Right atrium auricular region (tissue), 2 donors: ENCODE measurements at regions not wholly inside any gene's neighbourhood (a gene's known extent, or its start where the extent isn't known, plus 50 kb on each side); places are given as distances from the start of the nearest gene placed in this dataset.

ENCODE experiments used
- DNase-seq: peaks from one replicate; pipeline ENCODE4 v3.0.0-alpha.2; 2019; ENCODE audit warnings: low spot score
- H3K27ac ChIP-seq, 2 donors: fragments of 200-600 bp; sonication (generic); 1 replicate in 1 of 2; 2 replicates in 1 of 2; pipeline ENCODE4 v1.5.1; 2016 to 2019
- H3K27me3 ChIP-seq, 2 donors: fragments of 200-600 bp; sonication (generic); one replicate each; pipeline versions ENCODE4 v1.5.1 to v1.6.0; 2017 to 2019
- H3K36me3 ChIP-seq: fragments of 200-600 bp; sonication (generic); one replicate; pipeline ENCODE4 v1.5.1; 2016
- H3K4me1 ChIP-seq, 2 donors: fragments of 200-600 bp; sonication (generic); one replicate each; pipeline versions ENCODE4 v1.5.1 to v1.6.0; 2017 to 2019
- H3K4me3 ChIP-seq, 2 donors: fragments of 200-600 bp; sonication (generic); 1 replicate in 1 of 2; 2 replicates in 1 of 2; pipeline ENCODE4 v1.5.1; 2017 to 2019; ENCODE audit warnings: mild to moderate bottlenecking in 1 of 2, moderate library complexity in 1 of 2
- H3K9me3 ChIP-seq, 2 donors: fragments of 200-600 bp; sonication (generic); one replicate each; pipeline ENCODE4 v1.5.1; 2019
- CTCF ChIP-seq, 2 donors: fragments of 200-600 bp; sonication (generic); IDR thresholded peaks; one replicate each; pipeline ENCODE4 v1.5.1; 2019; ENCODE audit warnings: antibody characterized with exemption in 2 of 2

GRCh38 chr12:114221957-114222630 lies 183.8 kb downstream of the TBX5 start:
- DNase-seq: no peak
- TF ChIP-seq CTCF (IDR thresholded peaks at IDR 0.05): no peak
- Histone ChIP-seq H3K4me3 (no peak overlapping the region), H3K4me1 (peaks cover 0 to 9% of the 10 kb centered on the region in 2 donors), H3K36me3 (no peaks in the 10 kb centered on the region), H3K27ac (no peak overlapping the region), H3K27me3 (no peaks in the 10 kb centered on the region), H3K9me3 (no peaks in the 10 kb centered on the region)

DNA sequence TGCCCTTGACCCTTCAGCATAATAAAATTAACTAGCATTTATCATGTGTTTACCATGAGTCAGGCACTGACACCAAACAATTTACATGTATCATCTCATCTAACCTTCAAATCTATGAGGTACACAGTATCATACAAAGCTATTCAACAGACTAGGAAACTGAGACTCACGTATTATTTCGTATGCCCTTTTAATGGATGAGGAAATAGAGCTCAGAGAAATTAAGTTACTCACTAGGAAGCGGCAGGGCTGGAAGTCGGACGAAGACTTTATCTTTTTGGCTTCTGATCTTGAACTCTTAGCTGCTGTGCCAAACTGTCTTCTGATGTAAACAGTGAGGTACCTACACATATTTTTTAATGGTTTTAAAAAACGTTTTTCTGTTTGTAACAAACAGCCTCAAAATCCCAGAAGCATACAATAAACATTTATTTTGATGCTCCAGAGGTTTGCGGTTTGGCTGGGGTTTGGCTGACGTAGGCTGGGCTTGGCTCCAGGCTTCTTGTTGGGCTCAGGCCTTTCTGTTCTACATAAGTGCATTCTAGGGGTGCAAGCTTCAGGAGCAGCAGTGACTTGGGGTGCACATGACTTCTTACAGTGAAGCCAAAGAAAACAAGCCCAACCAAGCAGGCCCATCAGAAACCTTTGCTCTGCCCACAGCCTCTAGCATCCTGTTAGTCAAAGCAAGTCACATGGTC lies 184.7 kb downstream of the TBX5 start:
- peak; percentile 67 for DNase-seq
- Histone ChIP-seq H3K27ac (no peak overlapping the region), H3K9me3 (no peaks in the 10 kb centered on the region), H3K4me3 (no peak overlapping the region), H3K27me3 (no peaks in the 10 kb centered on the region), H3K36me3 (no peaks in the 10 kb centered on the region), H3K4me1 (peaks cover 0 to 9% of the 10 kb centered on the region in 2 donors)
- TF ChIP-seq CTCF (IDR thresholded peaks at IDR 0.05): no peak

GRCh38 chr12:114220311-114220710 lies 185.6 kb downstream of the TBX5 start:
- no peaks in the 10 kb centered on the region for H3K27me3 ChIP-seq
- H3K27ac ChIP-seq: no peak overlapping the region
- H3K36me3 ChIP-seq: no peaks in the 10 kb centered on the region
- no peak for DNase-seq
- H3K9me3 ChIP-seq: no peaks in the 10 kb centered on the region
- H3K4me1 ChIP-seq: peaks cover 0 to 13% of the 10 kb centered on the region in 2 donors
- TF ChIP-seq CTCF (IDR thresholded peaks at IDR 0.05): no peak
- no peak overlapping the region for H3K4me3 ChIP-seq

DNA sequence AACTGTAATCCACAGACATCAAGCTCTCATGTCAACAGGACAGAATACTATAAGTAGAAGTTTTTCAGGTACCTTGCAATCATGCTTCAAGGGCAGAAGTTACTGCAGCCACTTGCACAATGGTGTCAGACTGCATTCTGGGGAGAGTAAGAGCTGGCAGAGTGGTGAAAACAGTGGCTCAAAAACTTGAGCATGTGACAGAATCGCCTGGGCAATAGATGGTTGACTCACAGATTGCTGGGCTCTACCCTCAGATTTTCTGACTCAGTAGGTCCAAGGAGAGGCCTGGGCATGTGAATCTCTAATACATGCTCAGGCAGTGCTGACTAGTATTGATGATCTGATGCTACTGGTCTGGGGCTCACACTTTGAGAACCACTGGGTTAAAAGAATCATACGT lies 187.8 kb downstream of the TBX5 start:
- Histone ChIP-seq H3K36me3 (no peaks in the 10 kb centered on the region), H3K4me3 (no peak overlapping the region), H3K27ac (no peak overlapping the region), H3K27me3 (no peaks in the 10 kb centered on the region), H3K4me1 (peaks cover 0 to 23% of the 10 kb centered on the region in 2 donors), H3K9me3 (no peaks in the 10 kb centered on the region)
- TF ChIP-seq CTCF (IDR thresholded peaks at IDR 0.05): no peak
- DNase-seq: no peak

DNA sequence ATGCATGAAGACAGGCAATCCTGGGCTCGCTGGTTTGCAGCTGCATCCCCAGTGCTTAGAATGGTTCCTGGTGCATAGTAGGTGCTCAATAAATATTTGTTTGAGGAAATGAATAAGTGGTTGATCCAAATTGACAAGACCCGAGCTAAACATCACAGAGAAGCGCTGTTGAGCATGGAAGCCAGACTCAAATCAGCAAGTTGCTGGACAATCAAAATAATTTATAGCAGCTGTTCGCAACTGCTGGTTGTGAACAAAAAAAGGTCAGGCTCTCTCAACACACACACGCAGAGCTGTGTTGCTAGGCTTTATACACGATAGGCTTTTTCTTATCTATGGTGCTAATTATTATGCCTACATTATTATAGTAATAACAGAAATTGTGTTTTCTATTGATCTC lies 190.2 kb downstream of the TBX5 start:
- no peaks in the 10 kb centered on the region for H3K9me3 ChIP-seq
- H3K36me3 ChIP-seq: no peaks in the 10 kb centered on the region
- H3K4me1 ChIP-seq: peaks cover 0 to 21% of the 10 kb centered on the region in 2 donors
- H3K4me3 ChIP-seq: no peak overlapping the region
- TF ChIP-seq CTCF (IDR thresholded peaks at IDR 0.05): no peak
- H3K27me3 ChIP-seq: no peaks in the 10 kb centered on the region
- H3K27ac ChIP-seq: no peak overlapping the region
- DNase-seq: no peak
